SK-N-SH treated with all-trans-retinoic acid at 6 μM for 48 hours (cell line): ENCODE measurements at regions not wholly inside any gene's neighbourhood (a gene's known extent, or its start where the extent isn't known, plus 50 kb on each side); places are given as distances from the start of the nearest gene placed in this dataset.

Experiments
- ATAC-seq: fragments of 200-7000 bp; cut with Tn5 transposase; 3 replicates; pipeline ENCODE4 v1.9.1; 2020; ENCODE audit warnings: mild to moderate bottlenecking, moderate library complexity
- BACH2 ChIP-seq: fragments of 250-450 bp; sonication (Bioruptor Pico); IDR thresholded peaks from 2 replicates; pipeline ENCODE4 v1.9.0; 2021; ENCODE audit warnings: mild to moderate bottlenecking, borderline replicate concordance
- CSDC2 ChIP-seq: fragments of 250-450 bp; sonication (Bioruptor Pico); IDR thresholded peaks from 2 replicates; pipeline ENCODE4 v1.5.0; 2020; ENCODE audit warnings: mild to moderate bottlenecking, moderate library complexity
- CSRNP3 ChIP-seq: fragments of 250-450 bp; sonication (Bioruptor Pico); IDR thresholded peaks from 2 replicates; pipeline ENCODE4 v1.5.1; 2021; ENCODE audit warnings: mild to moderate bottlenecking, moderate library complexity
- ESRRG ChIP-seq: fragments of 250-450 bp; sonication (Bioruptor Pico); IDR thresholded peaks from 2 replicates; pipeline ENCODE4 v1.6.1; 2021; ENCODE audit warnings: mild to moderate bottlenecking
- ISL1 ChIP-seq: fragments of 250-450 bp; sonication (Bioruptor Pico); IDR thresholded peaks from 2 replicates; pipeline ENCODE4 v2.1.2; 2022; ENCODE audit warnings: mild to moderate bottlenecking, moderate library complexity
- OSR1 ChIP-seq: fragments of 250-450 bp; sonication (Bioruptor Pico); IDR thresholded peaks from 2 replicates; pipeline ENCODE4 v1.8.0; 2022; ENCODE audit warnings: moderate library complexity, mild to moderate bottlenecking, inconsistent platforms
- PATZ1 ChIP-seq: fragments of 250-450 bp; sonication (Bioruptor Pico); IDR thresholded peaks from 2 replicates; pipeline ENCODE4 v1.8.0; 2020; ENCODE audit warnings: mild to moderate bottlenecking, moderate library complexity, borderline replicate concordance
- POU6F1 ChIP-seq: fragments of 250-450 bp; sonication (Bioruptor Pico); IDR thresholded peaks from 2 replicates; pipeline ENCODE4 v1.8.0; 2021; ENCODE audit warnings: low read depth, mild to moderate bottlenecking, moderate library complexity, borderline replicate concordance
- PPARA ChIP-seq: fragments of 250-450 bp; sonication (Bioruptor Pico); IDR thresholded peaks from 2 replicates; pipeline ENCODE4 v1.5.0; 2020; ENCODE audit warnings: mild to moderate bottlenecking, borderline replicate concordance
- RARB ChIP-seq: fragments of 250-450 bp; sonication (Bioruptor Pico); IDR thresholded peaks from 2 replicates; pipeline ENCODE4 v1.8.0; 2021; ENCODE audit warnings: mild to moderate bottlenecking, moderate library complexity
- SNAI2 ChIP-seq: fragments of 250-450 bp; sonication (Bioruptor Pico); IDR thresholded peaks from 2 replicates; pipeline ENCODE4 v1.5.0; 2020; ENCODE audit warnings: mild to moderate bottlenecking, moderate library complexity
- TCF4 ChIP-seq: fragments of 250-450 bp; sonication (Bioruptor Pico); IDR thresholded peaks from 2 replicates; pipeline ENCODE4 v1.8.0; 2021; ENCODE audit warnings: mild to moderate bottlenecking, moderate library complexity, borderline replicate concordance
- TOX ChIP-seq: fragments of 250-450 bp; sonication (Bioruptor Pico); IDR thresholded peaks from 2 replicates; pipeline ENCODE4 v1.8.0; 2021; ENCODE audit warnings: mild to moderate bottlenecking, moderate library complexity, borderline replicate concordance
- TSHZ2 ChIP-seq: fragments of 250-450 bp; sonication (Bioruptor Pico); IDR thresholded peaks from 2 replicates; pipeline ENCODE4 v1.5.0; 2020; ENCODE audit warnings: mild to moderate bottlenecking, moderate library complexity
- ZC3H10 ChIP-seq: fragments of 250-450 bp; sonication (Bioruptor Pico); IDR thresholded peaks from 2 replicates; pipeline ENCODE4 v1.5.1; 2021; ENCODE audit warnings: mild to moderate bottlenecking, moderate library complexity
- ZFP3 ChIP-seq: fragments of 250-450 bp; sonication (Bioruptor Pico); IDR thresholded peaks from 2 replicates; pipeline ENCODE4 v1.5.0; 2020; ENCODE audit warnings: mild to moderate bottlenecking, moderate library complexity
- ZFP30 ChIP-seq: fragments of 450-650 bp; formaldehyde crosslinking; IDR thresholded peaks from 2 replicates; pipeline ENCODE4 v1.5.0; 2022; ENCODE audit warnings: mild to moderate bottlenecking, moderate library complexity
- ZNF8 ChIP-seq: fragments of 450-650 bp; formaldehyde crosslinking; IDR thresholded peaks from 2 replicates; pipeline ENCODE4 v1.5.0; 2020; ENCODE audit warnings: mild to moderate bottlenecking, moderate library complexity

GRCh38 chr2:207288628-207289027 is 122.9 kb upstream of the KLF7 start:
- ATAC-seq: no peak
- no peak for TF ChIP-seq POU6F1 (CRISPR knock-in tag)
- TF ChIP-seq TCF4: no peak
- no peak for TF ChIP-seq CSRNP3 (CRISPR knock-in tag)
- TF ChIP-seq TSHZ2 (CRISPR knock-in tag): no peak
- TF ChIP-seq TOX (CRISPR knock-in tag): no peak
- no peak for TF ChIP-seq ZFP3 (CRISPR knock-in tag)
- TF ChIP-seq RARB: no peak
- TF ChIP-seq BACH2: no peak
- no peak for TF ChIP-seq OSR1 (CRISPR knock-in tag)
- TF ChIP-seq ISL1 (CRISPR knock-in tag): no peak
- TF ChIP-seq ZC3H10 (CRISPR knock-in tag): no peak
- no peak for TF ChIP-seq CSDC2 (CRISPR knock-in tag)
- no peak for TF ChIP-seq ZFP30 (CRISPR knock-in tag)
- no peak for TF ChIP-seq SNAI2 (CRISPR knock-in tag)
- TF ChIP-seq, all 23 proteins: peak for 0

- ATAC-seq: peak; percentile 35; the same call in 2 of the 3 replicates
- TF ChIP-seq CSRNP3 (CRISPR knock-in tag) (no peak), ESRRG (CRISPR knock-in tag) (no peak), ZNF8 (CRISPR knock-in tag) (no peak), SNAI2 (CRISPR knock-in tag) (no peak)
These were observed 123.7 kb upstream of the KLF7 start for GRCh38 chr2:207289295-207290018.

GRCh38 chr2:207290833-207291624 is 125.3 kb upstream of the KLF7 start:
- no peak for ATAC-seq
- TF ChIP-seq PATZ1 (CRISPR knock-in tag): no peak
- TF ChIP-seq PPARA (CRISPR knock-in tag): no peak
